GM18520 (cell line): ENCODE measurements at regions not wholly inside any gene's neighbourhood (a gene's known extent, or its start where the extent isn't known, plus 50 kb on each side); places are given as distances from the start of the nearest gene placed in this dataset.
"Not testable (repeated sequence)": the region's sequence is repeated elsewhere in the genome, so short reads cannot be mapped to it uniquely, and the experiment has no call there.

Experiments used
- ATAC-seq: cut with Tn5 transposase; IDR thresholded peaks from one replicate; pipeline ENCODE4 v1.9.1; 2021; ENCODE audit not compliant: unreplicated experiment

- no peak for ATAC-seq
These were observed 896.5 kb downstream of the UQCRFS1 start for GRCh38 chr19:28316464-28316863.

DNA sequence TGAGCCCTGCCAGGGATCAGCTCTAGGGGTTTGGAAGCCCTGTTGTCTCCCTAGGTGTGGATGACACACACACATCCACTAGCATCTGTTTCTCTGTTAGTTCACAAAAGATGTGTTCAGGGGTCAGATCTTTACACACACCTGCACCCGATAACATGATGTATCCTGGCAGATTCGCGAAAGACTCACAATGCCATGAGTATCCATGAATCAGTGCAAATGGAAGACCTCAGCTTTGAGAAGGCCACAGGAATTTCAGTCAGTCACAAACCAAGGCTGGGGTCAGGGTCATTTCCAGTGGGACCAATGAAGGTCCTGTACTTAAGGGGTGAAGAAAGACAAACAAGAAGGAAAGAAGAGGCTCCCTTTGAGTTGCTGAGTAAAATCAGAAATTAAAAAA, 898.2 kb downstream of the UQCRFS1 start:
- no peak for ATAC-seq

DNA sequence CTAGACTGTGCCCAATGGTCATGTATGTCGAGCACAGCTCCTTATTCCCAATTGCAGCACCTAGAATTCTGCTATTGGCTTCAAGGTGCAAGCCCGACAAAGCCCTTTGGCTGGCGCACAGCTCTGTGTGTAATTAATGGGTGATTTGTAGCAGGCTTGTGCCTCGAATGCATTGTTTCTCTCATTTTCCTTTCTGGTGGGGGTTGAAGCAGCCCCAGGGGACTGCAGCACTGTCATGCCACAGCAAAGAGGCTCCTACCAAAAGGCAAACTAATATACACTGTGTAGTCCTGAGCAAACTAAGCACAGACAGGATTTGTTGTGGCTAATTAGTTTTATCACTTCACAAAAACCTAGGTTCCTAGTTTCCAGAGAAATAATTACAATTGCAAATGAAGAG, 898.7 kb downstream of the UQCRFS1 start:
- ATAC-seq = no peak

- ATAC-seq = no peak
These were observed 899.3 kb downstream of the UQCRFS1 start for GRCh38 chr19:28313633-28314032.

DNA sequence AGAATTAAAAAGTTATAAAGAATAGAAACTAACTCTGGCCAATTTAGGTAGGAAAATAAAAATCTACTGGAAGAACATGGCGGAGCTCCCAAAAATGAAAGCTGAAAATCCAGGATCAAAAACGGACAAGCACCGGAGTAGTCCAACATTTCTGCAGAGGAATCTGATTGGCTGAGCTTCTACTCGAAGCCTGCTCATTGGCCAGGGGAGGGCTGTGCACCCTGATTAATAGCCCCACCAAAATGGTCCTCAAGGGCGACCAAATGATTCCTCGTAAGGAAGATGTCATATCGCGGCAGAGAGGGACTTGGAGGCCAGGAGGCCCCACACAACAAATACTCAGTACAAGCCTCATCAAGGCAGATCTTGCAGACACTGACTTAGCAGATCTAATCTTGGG, 900.7 kb downstream of the UQCRFS1 start:
- ATAC-seq = no peak

- ATAC-seq = not testable (repeated sequence)
These were observed 902.1 kb downstream of the UQCRFS1 start for GRCh38 chr19:28310829-28311228.

- no peak for ATAC-seq
These were observed 903.9 kb downstream of the UQCRFS1 start for GRCh38 chr19:28309070-28309469.

DNA sequence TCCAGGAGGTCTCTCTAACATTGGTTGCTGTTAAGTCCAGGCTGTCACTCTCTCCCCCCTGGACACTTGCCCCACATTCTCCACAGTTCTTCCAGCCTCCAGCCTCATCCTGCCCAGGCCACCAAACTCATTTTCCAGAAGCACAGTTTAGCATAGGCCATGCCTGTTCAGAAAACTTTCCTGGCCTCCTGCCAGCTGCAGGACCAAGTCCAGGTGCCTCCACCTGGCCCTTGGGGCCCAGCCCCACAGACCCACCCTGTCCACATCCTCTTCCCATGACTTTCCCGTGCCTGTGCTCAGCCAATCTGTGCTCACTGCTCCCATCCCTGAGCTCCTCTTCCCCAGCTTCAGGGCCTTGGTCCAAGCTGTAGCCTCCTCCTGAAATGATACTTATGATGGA, 905.0 kb downstream of the UQCRFS1 start:
- no peak for ATAC-seq

DNA sequence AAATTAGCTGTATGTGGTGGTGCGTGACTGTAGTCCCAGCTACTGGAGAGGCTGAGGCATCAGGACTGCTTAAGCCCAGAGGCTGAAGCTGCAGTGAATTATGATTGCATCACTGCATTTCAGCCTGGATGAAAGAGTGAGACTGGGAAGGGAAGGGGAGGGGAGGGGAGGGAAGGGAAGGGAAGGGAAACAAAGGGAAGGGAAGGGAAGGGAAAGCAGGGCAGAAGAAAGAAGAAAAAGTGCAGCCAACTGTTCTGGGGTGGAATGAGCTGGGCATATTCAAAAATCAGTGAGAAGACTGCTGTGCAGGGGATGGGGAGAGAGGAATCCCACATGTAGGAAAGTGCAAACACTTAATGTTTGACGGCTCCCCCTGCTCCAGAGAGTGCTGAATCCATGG, 905.5 kb downstream of the UQCRFS1 start:
- no peak for ATAC-seq

GRCh38 chr19:28305513-28305912, 907.4 kb downstream of the UQCRFS1 start:
- no peak for ATAC-seq

GRCh38 chr19:28303502-28303901, 909.4 kb downstream of the UQCRFS1 start:
- no peak for ATAC-seq

DNA sequence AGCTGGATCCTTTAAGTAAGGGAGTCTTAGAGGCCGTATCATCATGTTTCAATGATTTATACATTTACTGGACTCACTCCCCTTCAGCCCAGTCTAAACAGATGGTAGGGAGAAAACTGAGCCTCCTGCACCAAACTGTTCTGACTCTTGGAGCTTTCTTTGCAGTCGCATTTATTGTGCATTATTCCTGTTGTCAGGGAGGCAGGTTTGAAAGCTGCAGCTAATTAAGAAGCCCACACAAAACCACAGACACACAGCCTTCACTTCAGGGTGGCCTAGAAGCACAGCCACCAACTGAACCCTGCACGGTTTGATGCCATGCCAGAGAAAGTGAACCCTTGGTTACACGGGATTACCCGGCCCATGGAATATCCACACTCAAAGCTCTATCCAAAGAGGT, 911.0 kb downstream of the UQCRFS1 start:
- no peak for ATAC-seq

GRCh38 chr19:28301463-28301862, 911.5 kb downstream of the UQCRFS1 start:
- no peak for ATAC-seq

DNA sequence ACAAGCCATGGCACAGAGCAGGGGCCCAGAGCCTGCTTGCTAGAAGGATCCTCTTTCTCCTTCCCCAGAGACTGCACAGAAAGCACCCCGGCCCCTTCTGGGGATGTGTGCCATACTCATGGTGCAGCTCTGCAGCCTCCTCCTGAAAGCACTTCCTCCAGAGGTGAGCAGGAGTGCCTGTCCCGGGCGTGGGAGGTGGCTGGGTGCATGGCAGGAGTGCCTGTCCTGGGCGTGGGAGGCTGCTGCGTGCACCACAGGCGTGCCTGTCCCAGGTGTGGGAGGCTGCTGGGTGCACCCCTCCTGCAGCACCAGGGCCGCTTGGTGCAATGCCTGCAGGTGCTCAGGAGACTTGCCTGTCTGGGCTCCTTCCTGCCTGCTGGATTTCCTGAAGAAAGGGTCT, 913.3 kb downstream of the UQCRFS1 start:
- ATAC-seq = no peak

GRCh38 chr19:28297586-28298157, 915.3 kb downstream of the UQCRFS1 start:
- no peak for ATAC-seq

DNA sequence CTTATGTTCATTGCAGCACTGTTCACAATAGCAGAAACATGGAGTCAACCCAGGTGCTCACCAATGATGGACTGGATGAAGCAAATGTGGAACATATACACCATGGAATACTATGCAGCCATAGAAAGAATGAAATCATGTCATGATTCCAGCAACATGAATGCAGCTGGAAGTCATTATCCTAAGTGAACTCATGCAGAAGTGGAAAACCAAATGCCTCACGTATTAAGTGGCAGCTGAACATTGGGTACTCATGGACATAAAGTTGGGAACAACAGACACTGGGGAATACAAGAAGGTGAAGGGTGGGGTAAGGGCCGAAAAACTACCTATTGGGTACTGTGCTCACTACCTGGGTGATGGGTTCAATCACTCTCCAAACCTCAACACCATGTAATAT, 915.9 kb downstream of the UQCRFS1 start:
- ATAC-seq = no peak

- no peak for ATAC-seq
These were observed 916.4 kb downstream of the UQCRFS1 start for GRCh38 chr19:28296506-28296905.

- not testable (repeated sequence) for ATAC-seq
These were observed 918.0 kb downstream of the UQCRFS1 start for GRCh38 chr19:28294975-28295374.

GRCh38 chr19:28294395-28294794, 918.6 kb downstream of the UQCRFS1 start:
- ATAC-seq = no peak

DNA sequence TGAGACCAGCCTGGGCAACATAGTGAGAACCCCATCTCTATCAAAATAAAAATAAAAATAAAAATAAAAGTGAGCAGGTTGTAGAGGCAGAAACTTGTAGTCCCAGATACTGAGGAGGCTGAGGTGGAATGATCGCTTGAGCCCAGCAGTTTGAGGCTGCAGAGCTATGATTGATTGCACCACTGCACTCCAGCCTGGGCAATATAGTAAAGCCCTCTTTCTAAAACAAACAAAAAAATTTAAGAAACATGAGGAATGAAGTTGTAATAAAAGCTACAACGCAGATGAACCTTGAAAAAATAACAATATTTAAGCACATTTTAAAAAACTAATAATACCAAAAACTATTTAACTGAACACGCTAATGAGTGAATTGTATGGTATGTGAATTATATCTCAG, 919.3 kb downstream of the UQCRFS1 start:
- ATAC-seq = no peak

DNA sequence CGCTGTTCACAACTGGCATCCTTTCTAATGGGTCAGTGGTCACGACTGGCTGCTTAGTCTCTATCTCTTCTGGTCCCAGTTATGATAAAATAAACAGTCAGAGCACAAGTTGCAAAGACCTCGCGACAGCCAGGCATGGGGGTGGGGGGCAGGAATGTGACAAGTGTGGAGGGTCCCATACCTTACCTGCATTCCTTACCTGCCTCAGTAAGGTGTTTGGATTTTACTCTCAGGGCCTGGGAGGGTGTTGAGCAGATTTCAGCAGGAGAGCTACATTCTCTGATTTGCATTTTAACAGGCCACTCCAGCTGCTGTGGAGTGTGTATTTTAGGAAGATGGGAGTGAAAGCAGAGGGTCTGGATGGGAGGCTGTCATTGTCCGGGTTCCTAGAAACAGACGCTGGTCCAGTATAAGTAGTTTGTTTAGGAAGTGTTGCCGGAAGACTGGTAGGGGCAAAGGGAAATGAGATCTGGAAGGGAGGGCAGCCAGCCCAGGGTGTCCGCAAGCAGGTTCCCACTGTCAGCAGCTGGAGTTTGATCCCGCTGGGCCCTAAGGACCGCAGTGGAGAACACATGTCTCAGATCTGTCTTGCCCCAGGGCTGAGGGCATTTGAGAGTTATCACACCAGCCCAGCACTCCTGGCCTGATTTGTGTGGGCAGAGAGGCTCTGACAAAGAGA, 920.0 kb downstream of the UQCRFS1 start:
- ATAC-seq = no peak

DNA sequence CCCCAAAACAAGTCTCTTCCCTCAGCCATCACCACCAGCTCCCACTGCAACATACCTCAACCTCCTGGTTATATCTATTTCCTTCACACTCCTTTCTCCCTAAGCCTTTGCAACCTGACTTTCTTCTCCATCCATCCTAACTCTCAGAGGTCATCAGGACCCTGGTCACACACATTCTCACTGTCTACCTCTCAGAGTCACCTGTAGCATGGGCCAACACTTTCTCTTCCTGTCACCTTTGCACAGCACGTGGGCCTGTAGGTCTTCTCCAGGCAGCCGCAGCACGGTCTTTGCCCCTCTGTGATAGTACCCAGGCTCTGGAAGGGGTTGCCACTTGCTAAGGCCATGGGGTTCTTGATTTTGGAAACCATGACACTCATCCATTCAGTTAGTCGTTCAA, 921.1 kb downstream of the UQCRFS1 start:
- no peak for ATAC-seq
